ENCODE measurements at regions not wholly inside any gene's neighbourhood (a gene's known extent, or its start where the extent isn't known, plus 50 kb on each side); places are given as distances from the start of the nearest gene placed in this dataset.
A peak's percentile ranks its signal among the peaks of the same experiment; 100 is the strongest.

DNA sequence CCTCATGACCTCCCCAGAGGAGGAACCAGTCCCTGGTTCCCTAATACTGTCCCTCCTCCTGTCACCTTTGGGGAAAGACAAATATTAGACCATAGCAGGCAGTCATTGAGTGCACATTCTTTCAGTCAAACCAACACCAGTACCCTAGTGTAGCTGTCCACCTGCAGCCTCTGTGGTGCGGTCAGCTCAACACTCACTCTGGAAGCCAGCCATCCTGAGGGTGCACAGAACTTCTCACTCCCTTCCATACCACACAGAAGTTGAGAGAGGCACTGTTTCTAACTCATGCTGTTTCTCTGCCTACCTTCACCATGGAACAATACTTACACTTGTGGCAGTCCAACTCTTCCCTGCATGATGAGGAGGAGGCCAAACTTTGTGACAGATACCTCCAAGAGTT, 175.6 kb upstream of the FOXN2 start:
- Histone ChIP-seq H3K4me3 (ENCODE audit: low read length, poor library complexity, severe bottlenecking) (no peak overlapping the region), H3K36me3 (ENCODE audit: insufficient read depth, low read length) (no peaks in the 10 kb centered on the region), H3K4me2 (ENCODE audit: low read depth, low read length, poor library complexity, severe bottlenecking) (no peak overlapping the region), H2AFZ (ENCODE audit: low read length) (no peak overlapping the region), H3F3A (ENCODE audit: low read depth) (no peaks in the 10 kb centered on the region), H3K79me2 (ENCODE audit: insufficient read depth, low read length) (no peaks in the 10 kb centered on the region), H3K9me2 (replicated peaks; ENCODE audit: low read depth, low read length) (no peaks in the 10 kb centered on the region), H3K9ac (ENCODE audit: low read depth, low read length, poor library complexity, severe bottlenecking) (no peak overlapping the region), H3K27me3 (ENCODE audit: insufficient read depth, low read length, poor library complexity, severe bottlenecking) (no peaks in the 10 kb centered on the region), H3K9me3 (ENCODE audit: insufficient read depth, low read depth, low read length) (no peaks in the 10 kb centered on the region), H4K20me1 (ENCODE audit: insufficient read depth, low read length, poor library complexity, severe bottlenecking) (no peaks in the 10 kb centered on the region), H3K4me1 (ENCODE audit: insufficient read depth, low read length, poor library complexity, severe bottlenecking) (no peaks in the 10 kb centered on the region)
- TF ChIP-seq, protein P1, sequence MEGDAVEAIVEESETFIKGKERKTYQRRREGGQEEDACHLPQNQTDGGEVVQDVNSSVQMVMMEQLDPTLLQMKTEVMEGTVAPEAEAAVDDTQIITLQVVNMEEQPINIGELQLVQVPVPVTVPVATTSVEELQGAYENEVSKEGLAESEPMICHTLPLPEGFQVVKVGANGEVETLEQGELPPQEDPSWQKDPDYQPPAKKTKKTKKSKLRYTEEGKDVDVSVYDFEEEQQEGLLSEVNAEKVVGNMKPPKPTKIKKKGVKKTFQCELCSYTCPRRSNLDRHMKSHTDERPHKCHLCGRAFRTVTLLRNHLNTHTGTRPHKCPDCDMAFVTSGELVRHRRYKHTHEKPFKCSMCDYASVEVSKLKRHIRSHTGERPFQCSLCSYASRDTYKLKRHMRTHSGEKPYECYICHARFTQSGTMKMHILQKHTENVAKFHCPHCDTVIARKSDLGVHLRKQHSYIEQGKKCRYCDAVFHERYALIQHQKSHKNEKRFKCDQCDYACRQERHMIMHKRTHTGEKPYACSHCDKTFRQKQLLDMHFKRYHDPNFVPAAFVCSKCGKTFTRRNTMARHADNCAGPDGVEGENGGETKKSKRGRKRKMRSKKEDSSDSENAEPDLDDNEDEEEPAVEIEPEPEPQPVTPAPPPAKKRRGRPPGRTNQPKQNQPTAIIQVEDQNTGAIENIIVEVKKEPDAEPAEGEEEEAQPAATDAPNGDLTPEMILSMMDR (conservative IDR thresholded peaks at IDR 0.05; ENCODE audit: low read length) = no peak
- TF ChIP-seq EZH2phosphoT487 (IDR thresholded peaks at IDR 0.05; ENCODE audit: borderline replicate concordance) = no peak

DNA sequence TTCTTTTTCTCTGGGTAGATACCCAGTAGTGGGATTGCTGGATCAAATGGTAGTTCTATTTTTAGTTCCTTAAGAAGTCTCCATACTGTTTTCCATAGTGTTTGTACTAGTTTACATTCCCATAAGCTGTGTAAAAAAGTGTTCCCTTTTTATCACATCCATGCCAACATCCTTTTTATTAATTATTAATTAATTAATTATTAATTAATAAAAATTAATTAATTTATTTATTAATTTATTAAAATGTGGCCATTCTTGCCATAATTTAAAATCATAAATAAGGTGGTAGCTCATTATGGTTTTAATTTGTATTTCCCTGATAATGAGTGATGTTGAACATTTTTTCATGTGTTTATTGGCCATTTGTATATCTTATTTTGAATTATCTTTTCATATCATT, 173.9 kb upstream of the FOXN2 start:
- Histone ChIP-seq H3K4me2 (ENCODE audit: low read depth, low read length, poor library complexity, severe bottlenecking) (no peak overlapping the region), H3F3A (ENCODE audit: low read depth) (no peaks in the 10 kb centered on the region), H3K9me3 (ENCODE audit: insufficient read depth, low read depth, low read length) (no peaks in the 10 kb centered on the region), H3K4me3 (ENCODE audit: low read length, poor library complexity, severe bottlenecking) (no peak overlapping the region), H3K4me1 (ENCODE audit: insufficient read depth, low read length, poor library complexity, severe bottlenecking) (peaks cover 12% of the 10 kb centered on the region), H3K9me2 (replicated peaks; ENCODE audit: low read depth, low read length) (no peaks in the 10 kb centered on the region), H4K20me1 (ENCODE audit: insufficient read depth, low read length, poor library complexity, severe bottlenecking) (no peaks in the 10 kb centered on the region), H3K79me2 (ENCODE audit: insufficient read depth, low read length) (no peaks in the 10 kb centered on the region), H3K36me3 (ENCODE audit: insufficient read depth, low read length) (no peaks in the 10 kb centered on the region), H3K9ac (ENCODE audit: low read depth, low read length, poor library complexity, severe bottlenecking) (no peak overlapping the region), H2AFZ (ENCODE audit: low read length) (no peak overlapping the region), H3K27me3 (ENCODE audit: insufficient read depth, low read length, poor library complexity, severe bottlenecking) (no peaks in the 10 kb centered on the region)
- TF ChIP-seq, protein P1 (conservative IDR thresholded peaks at IDR 0.05; ENCODE audit: low read length) = no peak

DNA sequence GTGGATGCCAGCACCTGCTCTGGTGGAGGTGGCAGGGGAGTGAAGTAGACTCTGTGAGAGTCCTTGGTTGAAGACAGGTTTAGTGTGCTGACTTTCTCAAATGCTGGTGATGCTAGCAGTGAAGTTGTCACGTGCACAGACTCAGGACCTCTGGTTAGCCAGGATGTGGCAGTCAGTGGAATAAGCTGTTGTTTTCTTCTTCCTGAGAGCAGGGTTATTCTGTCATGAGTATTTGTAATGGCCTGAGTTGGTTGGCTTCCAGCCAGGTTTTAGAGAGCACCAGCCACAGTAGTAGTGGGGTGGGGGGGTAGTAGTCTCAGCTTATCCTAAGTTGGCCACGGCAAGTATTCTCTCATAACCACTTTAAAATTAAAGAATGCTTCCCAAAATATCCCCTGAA, 169.7 kb upstream of the FOXN2 start:
- Histone ChIP-seq H3K9me3 (ENCODE audit: insufficient read depth, low read depth, low read length) (no peaks in the 10 kb centered on the region), H3K36me3 (ENCODE audit: insufficient read depth, low read length) (no peaks in the 10 kb centered on the region), H4K20me1 (ENCODE audit: insufficient read depth, low read length, poor library complexity, severe bottlenecking) (no peaks in the 10 kb centered on the region), H3K9ac (ENCODE audit: low read depth, low read length, poor library complexity, severe bottlenecking) (peak overlapping the region; percentile 9), H3K79me2 (ENCODE audit: insufficient read depth, low read length) (no peaks in the 10 kb centered on the region), H3K4me3 (ENCODE audit: low read length, poor library complexity, severe bottlenecking) (no peak overlapping the region), H3K4me2 (ENCODE audit: low read depth, low read length, poor library complexity, severe bottlenecking) (peak overlapping the region; percentile 44), H3K4me1 (ENCODE audit: insufficient read depth, low read length, poor library complexity, severe bottlenecking) (peaks cover 15% of the 10 kb centered on the region), H3K9me2 (replicated peaks; ENCODE audit: low read depth, low read length) (no peaks in the 10 kb centered on the region), H3F3A (ENCODE audit: low read depth) (no peaks in the 10 kb centered on the region), H3K27me3 (ENCODE audit: insufficient read depth, low read length, poor library complexity, severe bottlenecking) (no peaks in the 10 kb centered on the region), H2AFZ (ENCODE audit: low read length) (peak overlapping the region; percentile 69)
- TF ChIP-seq, protein P1 (conservative IDR thresholded peaks at IDR 0.05; ENCODE audit: low read length) = no peak
- no peak for TF ChIP-seq EZH2phosphoT487 (IDR thresholded peaks at IDR 0.05; ENCODE audit: borderline replicate concordance)
